WTC11 (cell line): ENCODE measurements at regions not wholly inside any gene's neighbourhood (a gene's known extent, or its start where the extent isn't known, plus 50 kb on each side); places are given as distances from the start of the nearest gene placed in this dataset.

ENCODE experiments used
- ATAC-seq: fragments of 200-7000 bp; cut with Tn5 transposase; 2 replicates; pipeline ENCODE4 v1.10.0; 2021; ENCODE audit warnings: mild to moderate bottlenecking, moderate library complexity
- CTCF ChIA-PET: fragments of 300-600 bp; sonication (Branson Sonifier 250); formaldehyde crosslinking; loops from one replicate; lab custom pipeline; 2021; ENCODE audit warnings: antibody characterized with exemption; lab: Charles Lee
- POLR2A ChIA-PET: fragments of 350-600 bp; sonication (Branson Sonifier 250); formaldehyde crosslinking; loops from one replicate; lab custom pipeline; 2021; ENCODE audit warnings: antibody characterized with exemption; lab: Charles Lee
- DNase-seq: peaks from one replicate; pipeline ENCODE4 v3.0.0; 2021; ENCODE audit warnings: low spot score
- H3K27ac Mint-ChIP-seq: 2 replicates; pipeline ENCODE4 v1.8.0; 2021; ENCODE audit warnings: mixed read lengths
- H3K27me3 Mint-ChIP-seq: 2 replicates; pipeline ENCODE4 v1.8.0; 2021; ENCODE audit warnings: low read depth, mild to moderate bottlenecking, moderate library complexity, mixed read lengths
- H3K36me3 Mint-ChIP-seq: 2 replicates; pipeline ENCODE4 v1.8.0; 2021; ENCODE audit warnings: mixed read lengths
- H3K4me1 Mint-ChIP-seq: 2 replicates; pipeline ENCODE4 v1.8.0; 2022; ENCODE audit warnings: mixed read lengths
- H3K4me3 Mint-ChIP-seq: 2 replicates; pipeline ENCODE4 v1.8.0; 2021; ENCODE audit warnings: mild to moderate bottlenecking, moderate library complexity, mixed read lengths
- H3K9me3 Mint-ChIP-seq: 2 replicates; pipeline ENCODE4 v1.8.0; 2021; ENCODE audit warnings: mixed read lengths
- AR ChIP-seq: fragments of 250-450 bp; sonication (Bioruptor Pico); IDR thresholded peaks from 2 replicates; pipeline ENCODE4 v1.9.0; 2021; ENCODE audit warnings: mild to moderate bottlenecking
- ATF1 ChIP-seq: sonication (generic); formaldehyde crosslinking; IDR thresholded peaks from 2 replicates; pipeline ENCODE4 v1.8.1; 2023; ENCODE audit warnings: mild to moderate bottlenecking, moderate library complexity, missing genetic modification reagents
- FOXK1 ChIP-seq: sonication (generic); formaldehyde crosslinking; IDR thresholded peaks from 2 replicates; pipeline ENCODE4 v1.8.0; 2022; ENCODE audit warnings: mild to moderate bottlenecking, moderate library complexity, missing genetic modification reagents
- HMGA2 ChIP-seq: fragments of 250-450 bp; sonication (Bioruptor Pico); IDR thresholded peaks from 2 replicates; pipeline ENCODE4 v1.4.0; 2021; ENCODE audit warnings: mild to moderate bottlenecking, moderate library complexity
- JUN ChIP-seq: sonication (generic); formaldehyde crosslinking; IDR thresholded peaks from 2 replicates; pipeline ENCODE4 v1.8.0; 2023; ENCODE audit warnings: mild to moderate bottlenecking, missing genetic modification reagents
- NR1H2 ChIP-seq: sonication (generic); formaldehyde crosslinking; IDR thresholded peaks from 2 replicates; pipeline ENCODE4 v1.9.0; 2021; ENCODE audit warnings: mild to moderate bottlenecking, moderate library complexity, missing genetic modification reagents
- NR3C1 ChIP-seq: sonication (generic); formaldehyde crosslinking; conservative IDR thresholded peaks from 2 replicates; pipeline ENCODE4 v1.8.1; 2023; ENCODE audit warnings: low read depth, mild to moderate bottlenecking, missing genetic modification reagents
- PRDM15 ChIP-seq: sonication (generic); formaldehyde crosslinking; IDR thresholded peaks from 2 replicates; pipeline ENCODE4 v1.8.0; 2022; ENCODE audit warnings: missing genetic modification reagents
- PREB ChIP-seq: sonication (generic); formaldehyde crosslinking; IDR thresholded peaks from 2 replicates; pipeline ENCODE4 v1.8.1; 2022; ENCODE audit warnings: mild to moderate bottlenecking, missing genetic modification reagents, moderate library complexity, borderline replicate concordance
- RELA ChIP-seq: sonication (generic); formaldehyde crosslinking; IDR thresholded peaks from 2 replicates; pipeline ENCODE4 v1.8.1; 2022; ENCODE audit warnings: missing genetic modification reagents, mild to moderate bottlenecking, borderline replicate concordance
- SOX15 ChIP-seq: fragments of 250-450 bp; sonication (Bioruptor Pico); IDR thresholded peaks from 2 replicates; pipeline ENCODE4 v1.9.0; 2021; ENCODE audit warnings: mild to moderate bottlenecking
- SP1 ChIP-seq: sonication (generic); formaldehyde crosslinking; conservative IDR thresholded peaks from 2 replicates; pipeline ENCODE4 v1.8.1; 2022; ENCODE audit warnings: missing genetic modification reagents
- ZNF138 ChIP-seq: sonication (generic); formaldehyde crosslinking; conservative IDR thresholded peaks from 2 replicates; pipeline ENCODE4 v1.8.1; 2022; ENCODE audit warnings: mild to moderate bottlenecking, moderate library complexity, missing genetic modification reagents
- ZNF219 ChIP-seq: sonication (generic); formaldehyde crosslinking; IDR thresholded peaks from 2 replicates; pipeline ENCODE4 v1.8.0; 2023; ENCODE audit warnings: missing genetic modification reagents, mild to moderate bottlenecking, borderline replicate concordance
- ZNF232 ChIP-seq: sonication (generic); formaldehyde crosslinking; IDR thresholded peaks from 2 replicates; pipeline ENCODE4 v1.8.0; 2022; ENCODE audit warnings: mild to moderate bottlenecking, missing genetic modification reagents
- TF ChIP-seq, protein P1 (sequence below): sonication (generic); formaldehyde crosslinking; conservative IDR thresholded peaks from 2 replicates; pipeline ENCODE4 v1.8.1; 2023; ENCODE audit warnings: mild to moderate bottlenecking, low read depth, missing genetic modification reagents, moderate library complexity
- TF ChIP-seq, protein P2 (sequence below): sonication (generic); formaldehyde crosslinking; IDR thresholded peaks from 2 replicates; pipeline ENCODE4 v1.8.0; 2022; ENCODE audit warnings: mild to moderate bottlenecking, missing genetic modification reagents
- TF ChIP-seq, protein P3 (sequence below): fragments of 250-450 bp; sonication (Bioruptor Pico); conservative IDR thresholded peaks from 2 replicates; pipeline ENCODE4 v1.9.0; 2021; ENCODE audit warnings: mild to moderate bottlenecking

DNA sequence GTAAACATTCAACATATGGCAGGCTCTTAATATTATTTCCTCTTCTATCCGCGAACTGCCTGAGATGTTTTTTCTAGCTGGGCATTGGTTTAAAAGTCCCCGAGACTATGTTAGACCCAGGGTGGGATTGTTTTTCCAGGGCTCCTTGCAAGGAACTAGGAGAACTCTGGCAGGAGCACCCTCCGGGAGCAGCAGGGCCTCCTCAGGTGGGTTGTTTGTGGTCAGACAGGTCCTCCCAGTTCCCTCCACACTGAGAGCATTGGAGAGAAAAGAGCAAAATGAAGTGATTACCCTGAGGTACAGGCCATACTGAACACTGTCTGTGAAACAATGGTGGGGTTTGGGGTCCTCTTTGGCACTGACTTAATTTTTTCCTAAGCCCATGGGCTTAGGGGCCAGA lies 115.9 kb upstream of the LGALSL start:
- POLR2A ChIA-PET, result no interaction called here
- ATAC-seq (no peak), DNase-seq (no peak)
- Mint-ChIP-seq H3K27me3 (no peaks in the 10 kb centered on the region), H3K27ac (no peak overlapping the region), H3K4me1 (peaks cover 10% of the 10 kb centered on the region), H3K36me3 (no peaks in the 10 kb centered on the region), H3K4me3 (no peak overlapping the region), H3K9me3 (peaks cover 10% of the 10 kb centered on the region)
- CTCF ChIA-PET, result no interaction called here
- TF ChIP-seq RELA, result no peak
- TF ChIP-seq, protein P1, sequence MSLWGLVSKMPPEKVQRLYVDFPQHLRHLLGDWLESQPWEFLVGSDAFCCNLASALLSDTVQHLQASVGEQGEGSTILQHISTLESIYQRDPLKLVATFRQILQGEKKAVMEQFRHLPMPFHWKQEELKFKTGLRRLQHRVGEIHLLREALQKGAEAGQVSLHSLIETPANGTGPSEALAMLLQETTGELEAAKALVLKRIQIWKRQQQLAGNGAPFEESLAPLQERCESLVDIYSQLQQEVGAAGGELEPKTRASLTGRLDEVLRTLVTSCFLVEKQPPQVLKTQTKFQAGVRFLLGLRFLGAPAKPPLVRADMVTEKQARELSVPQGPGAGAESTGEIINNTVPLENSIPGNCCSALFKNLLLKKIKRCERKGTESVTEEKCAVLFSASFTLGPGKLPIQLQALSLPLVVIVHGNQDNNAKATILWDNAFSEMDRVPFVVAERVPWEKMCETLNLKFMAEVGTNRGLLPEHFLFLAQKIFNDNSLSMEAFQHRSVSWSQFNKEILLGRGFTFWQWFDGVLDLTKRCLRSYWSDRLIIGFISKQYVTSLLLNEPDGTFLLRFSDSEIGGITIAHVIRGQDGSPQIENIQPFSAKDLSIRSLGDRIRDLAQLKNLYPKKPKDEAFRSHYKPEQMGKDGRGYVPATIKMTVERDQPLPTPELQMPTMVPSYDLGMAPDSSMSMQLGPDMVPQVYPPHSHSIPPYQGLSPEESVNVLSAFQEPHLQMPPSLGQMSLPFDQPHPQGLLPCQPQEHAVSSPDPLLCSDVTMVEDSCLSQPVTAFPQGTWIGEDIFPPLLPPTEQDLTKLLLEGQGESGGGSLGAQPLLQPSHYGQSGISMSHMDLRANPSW (CRISPR knock-in tag), result no peak
- TF ChIP-seq ZNF138 (CRISPR knock-in tag), result no peak
- no peak for TF ChIP-seq PREB (CRISPR knock-in tag)
- TF ChIP-seq, protein P2, sequence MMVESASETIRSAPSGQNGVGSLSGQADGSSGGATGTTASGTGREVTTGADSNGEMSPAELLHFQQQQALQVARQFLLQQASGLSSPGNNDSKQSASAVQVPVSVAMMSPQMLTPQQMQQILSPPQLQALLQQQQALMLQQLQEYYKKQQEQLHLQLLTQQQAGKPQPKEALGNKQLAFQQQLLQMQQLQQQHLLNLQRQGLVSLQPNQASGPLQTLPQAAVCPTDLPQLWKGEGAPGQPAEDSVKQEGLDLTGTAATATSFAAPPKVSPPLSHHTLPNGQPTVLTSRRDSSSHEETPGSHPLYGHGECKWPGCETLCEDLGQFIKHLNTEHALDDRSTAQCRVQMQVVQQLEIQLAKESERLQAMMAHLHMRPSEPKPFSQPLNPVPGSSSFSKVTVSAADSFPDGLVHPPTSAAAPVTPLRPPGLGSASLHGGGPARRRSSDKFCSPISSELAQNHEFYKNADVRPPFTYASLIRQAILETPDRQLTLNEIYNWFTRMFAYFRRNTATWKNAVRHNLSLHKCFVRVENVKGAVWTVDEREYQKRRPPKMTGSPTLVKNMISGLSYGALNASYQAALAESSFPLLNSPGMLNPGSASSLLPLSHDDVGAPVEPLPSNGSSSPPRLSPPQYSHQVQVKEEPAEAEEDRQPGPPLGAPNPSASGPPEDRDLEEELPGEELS (CRISPR knock-in tag), result no peak
- no peak for TF ChIP-seq NR3C1 (CRISPR knock-in tag)
- no peak for TF ChIP-seq FOXK1 (CRISPR knock-in tag)
- TF ChIP-seq, protein P3, sequence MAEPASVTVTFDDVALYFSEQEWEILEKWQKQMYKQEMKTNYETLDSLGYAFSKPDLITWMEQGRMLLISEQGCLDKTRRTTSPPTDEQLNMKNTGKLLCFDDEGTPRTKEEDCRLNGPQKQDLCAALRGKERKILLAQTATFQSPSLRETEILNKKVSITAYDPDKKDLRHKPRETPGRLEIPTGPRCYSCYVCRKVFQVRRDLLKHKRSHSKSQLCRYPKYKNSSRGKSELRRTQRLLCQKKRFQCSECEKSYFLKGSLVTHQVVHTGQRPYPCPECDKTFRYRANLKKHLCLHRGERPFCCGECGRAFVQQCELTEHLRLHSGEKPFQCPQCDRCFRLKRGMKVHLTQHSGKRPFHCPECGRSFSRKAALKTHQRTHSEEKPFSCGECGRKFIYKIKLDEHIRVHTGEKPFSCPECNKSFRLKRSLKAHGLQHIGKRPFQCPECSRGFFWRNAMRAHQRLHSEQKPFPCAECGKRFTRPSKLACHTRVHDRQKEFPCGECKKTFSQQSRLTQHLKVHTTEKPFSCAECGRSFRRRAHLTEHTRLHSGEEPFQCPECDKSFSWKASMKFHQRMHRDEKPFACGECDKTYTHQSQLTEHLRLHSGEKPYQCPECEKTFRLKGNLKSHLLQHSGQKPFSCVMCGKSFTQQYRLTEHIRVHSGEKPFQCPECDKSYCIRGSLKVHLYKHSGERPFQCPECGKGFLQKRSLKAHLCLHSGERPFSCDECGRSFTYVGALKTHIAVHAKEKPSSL (CRISPR knock-in tag), result no peak
- no peak for TF ChIP-seq SOX15 (CRISPR knock-in tag)
- no peak for TF ChIP-seq JUN (CRISPR knock-in tag)
- TF ChIP-seq ZNF219, result no peak
- TF ChIP-seq PRDM15 (CRISPR knock-in tag), result no peak
- TF ChIP-seq SP1 (CRISPR knock-in tag), result no peak
- TF ChIP-seq AR (CRISPR knock-in tag), result no peak
- TF ChIP-seq ATF1, result no peak
- no peak for TF ChIP-seq HMGA2
- no peak for TF ChIP-seq ZNF232 (CRISPR knock-in tag)
- TF ChIP-seq NR1H2 (CRISPR knock-in tag), result no peak
- TF ChIP-seq, all 79 proteins: peak for 0
